Stimulated activated CD4-positive, alpha-beta T cell treated with anti-CD3 and anti-CD28 coated beads, Interleukin-1b, Interleukin-23, amount 100 ng/mL, for 1 hour (primary cell): ENCODE measurements at regions not wholly inside any gene's neighbourhood (a gene's known extent, or its start where the extent isn't known, plus 50 kb on each side); places are given as distances from the start of the nearest gene placed in this dataset.
"Not testable (repeated sequence)": the region's sequence is repeated elsewhere in the genome, so short reads cannot be mapped to it uniquely, and the experiment has no call there.

Experiments
- DNase-seq, 2 donors: peaks; one replicate each; pipeline ENCODE4 v3.0.0-alpha.2; 2020; ENCODE audit warnings: low read depth in 2 of 2

- no peak for DNase-seq
Measured at GRCh38 chr10:21405981-21406380, 119.5 kb downstream of the SKIDA1 start.

- no peak for DNase-seq
Measured at GRCh38 chr10:21403256-21404015, 122.0 kb downstream of the SKIDA1 start.

GRCh38 chr10:21402606-21403083, 122.8 kb downstream of the SKIDA1 start:
- DNase-seq = no peak

- DNase-seq = no peak
Measured at GRCh38 chr10:21401196-21401595, 124.3 kb downstream of the SKIDA1 start.

- no peak for DNase-seq
Measured at GRCh38 chr10:21399392-21400035, 126.0 kb downstream of the SKIDA1 start.

GRCh38 chr10:21398563-21399231, 126.8 kb downstream of the SKIDA1 start:
- DNase-seq = no peak

GRCh38 chr10:21396889-21397288, 128.6 kb downstream of the SKIDA1 start:
- no peak for DNase-seq

GRCh38 chr10:21393931-21394330, 131.6 kb downstream of the SKIDA1 start:
- DNase-seq = no peak

- DNase-seq = no peak
Measured at GRCh38 chr10:21388589-21388988, 136.9 kb downstream of the SKIDA1 start.

- no peak for DNase-seq
Measured at GRCh38 chr10:21387868-21388267, 137.6 kb downstream of the SKIDA1 start.

GRCh38 chr10:21385996-21386585, 139.4 kb downstream of the SKIDA1 start:
- DNase-seq = no peak

- DNase-seq = no peak
Measured at GRCh38 chr10:21385536-21385935, 139.9 kb downstream of the SKIDA1 start.

- no peak for DNase-seq
Measured at GRCh38 chr10:21379143-21379542, 146.3 kb downstream of the SKIDA1 start.

GRCh38 chr10:21375274-21375673, 150.2 kb downstream of the SKIDA1 start:
- not testable (repeated sequence) for DNase-seq

- not testable (repeated sequence) for DNase-seq
Measured at GRCh38 chr10:21373881-21374280, 151.6 kb downstream of the SKIDA1 start.

GRCh38 chr10:21372651-21373410, 152.7 kb downstream of the SKIDA1 start:
- no peak for DNase-seq

GRCh38 chr10:21369697-21370096, 155.8 kb downstream of the SKIDA1 start:
- no peak for DNase-seq

GRCh38 chr10:21368728-21369425, 156.6 kb downstream of the SKIDA1 start:
- DNase-seq = no peak

- no peak for DNase-seq
Measured at GRCh38 chr10:21368022-21368582, 157.4 kb downstream of the SKIDA1 start.

GRCh38 chr10:21366108-21366507, 159.4 kb downstream of the SKIDA1 start:
- not testable (repeated sequence) for DNase-seq
